ENCODE measurements at regions not wholly inside any gene's neighbourhood (a gene's known extent, or its start where the extent isn't known, plus 50 kb on each side); places are given as distances from the start of the nearest gene placed in this dataset.

GRCh38 chr11:80393210-80393609 lies 952.4 kb upstream of the TENM4 start:
- H3K27ac Mint-ChIP-seq, result no peak overlapping the region
- ChIA-PET POLR2A (no interaction called here), CTCF (no interaction called here)
- no peak overlapping the region for H3K4me3 Mint-ChIP-seq
- H3K9me3 Mint-ChIP-seq, result peaks cover 2% of the 10 kb centered on the region
- DNase-seq, result no peak
- H3K27me3 Mint-ChIP-seq, result no peaks in the 10 kb centered on the region
- no peaks in the 10 kb centered on the region for H3K36me3 Mint-ChIP-seq (ENCODE audit: low read depth)
- H3K4me1 Mint-ChIP-seq, result no peaks in the 10 kb centered on the region

DNA sequence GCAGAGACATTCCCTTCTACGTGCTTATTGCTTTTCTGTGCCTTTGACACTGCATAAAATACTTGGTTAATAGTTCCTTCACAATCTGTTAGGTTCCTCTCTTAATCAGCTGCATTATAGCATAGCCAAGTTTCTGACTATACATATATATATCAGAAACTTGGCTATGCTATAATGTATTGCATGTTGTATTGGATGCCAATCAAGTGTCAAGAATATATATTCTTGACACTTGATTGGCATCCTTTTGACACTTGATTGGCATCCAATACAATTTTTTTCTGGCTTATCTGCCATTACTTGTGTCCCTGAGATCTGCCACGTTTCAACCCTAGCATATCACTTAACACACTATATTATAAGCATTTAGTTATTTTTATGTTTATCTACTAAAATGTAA lies 949.7 kb upstream of the TENM4 start:
- Mint-ChIP-seq H3K4me3 (no peak overlapping the region), H3K9me3 (peaks cover 2% of the 10 kb centered on the region), H3K27me3 (no peaks in the 10 kb centered on the region), H3K27ac (no peak overlapping the region), H3K36me3 (ENCODE audit: low read depth) (no peaks in the 10 kb centered on the region), H3K4me1 (no peaks in the 10 kb centered on the region)
- no peak for DNase-seq
- ChIA-PET POLR2A (no interaction called here), CTCF (no interaction called here)

DNA sequence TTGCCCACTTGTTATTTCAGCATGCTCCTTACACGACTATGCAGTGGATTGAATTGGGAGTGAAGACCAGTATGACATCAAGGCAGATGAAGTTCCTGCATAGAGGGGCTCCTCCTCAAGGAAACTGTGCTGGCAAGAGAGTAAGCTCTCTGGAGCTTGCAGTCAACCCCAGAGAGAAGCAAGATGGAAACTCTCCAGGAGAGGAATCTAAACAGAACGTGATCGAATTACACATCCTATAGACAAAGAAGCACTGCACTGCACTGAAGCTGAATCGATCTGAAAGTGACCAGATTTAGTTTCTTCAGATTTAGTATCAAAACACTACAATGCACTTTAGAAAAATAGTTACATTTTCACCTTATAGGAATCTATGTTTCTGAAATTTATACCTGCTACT lies 947.7 kb upstream of the TENM4 start:
- no peaks in the 10 kb centered on the region for H3K4me1 Mint-ChIP-seq
- no peaks in the 10 kb centered on the region for H3K36me3 Mint-ChIP-seq (ENCODE audit: low read depth)
- POLR2A ChIA-PET, result no interaction called here
- DNase-seq, result no peak
- no peak overlapping the region for H3K4me3 Mint-ChIP-seq
- no peaks in the 10 kb centered on the region for H3K27me3 Mint-ChIP-seq
- H3K9me3 Mint-ChIP-seq, result no peaks in the 10 kb centered on the region
- CTCF ChIA-PET, result no interaction called here
- no peak overlapping the region for H3K27ac Mint-ChIP-seq

- Mint-ChIP-seq H3K27ac (no peak overlapping the region), H3K4me3 (no peak overlapping the region), H3K27me3 (no peaks in the 10 kb centered on the region), H3K9me3 (no peaks in the 10 kb centered on the region), H3K36me3 (ENCODE audit: low read depth) (no peaks in the 10 kb centered on the region), H3K4me1 (no peaks in the 10 kb centered on the region)
- POLR2A ChIA-PET, result no interaction called here
- no peak for DNase-seq
- CTCF ChIA-PET, result no interaction called here
Observed at GRCh38 chr11:80388130-80388529, 947.3 kb upstream of the TENM4 start.

DNA sequence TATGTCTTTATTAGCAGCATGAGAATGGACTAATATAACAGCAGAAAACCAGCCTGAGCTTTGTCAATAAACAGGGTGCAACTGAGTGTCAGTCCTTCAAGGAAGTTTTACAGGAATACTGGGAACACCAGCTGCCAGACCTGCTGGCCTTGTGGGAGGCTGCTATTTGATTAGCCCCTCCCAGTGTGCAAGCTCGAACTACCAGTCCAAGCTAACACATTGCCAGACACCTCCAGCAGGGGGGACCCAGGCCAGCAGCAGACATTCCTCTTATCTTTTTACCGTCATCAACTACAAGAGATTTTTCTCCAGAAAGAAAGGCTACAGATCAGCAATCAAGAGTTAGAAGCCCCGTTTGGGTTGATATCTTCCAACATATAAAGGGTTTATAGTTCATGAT lies 942.8 kb upstream of the TENM4 start:
- Mint-ChIP-seq H3K9me3 (no peaks in the 10 kb centered on the region), H3K4me1 (no peaks in the 10 kb centered on the region), H3K27ac (no peak overlapping the region), H3K36me3 (ENCODE audit: low read depth) (no peaks in the 10 kb centered on the region), H3K4me3 (no peak overlapping the region), H3K27me3 (no peaks in the 10 kb centered on the region)
- POLR2A ChIA-PET, result no interaction called here
- CTCF ChIA-PET, result no interaction called here
- DNase-seq, result no peak

GRCh38 chr11:80379620-80380278 lies 938.9 kb upstream of the TENM4 start:
- Mint-ChIP-seq H3K36me3 (ENCODE audit: low read depth) (no peaks in the 10 kb centered on the region), H3K9me3 (no peaks in the 10 kb centered on the region), H3K4me3 (no peak overlapping the region), H3K4me1 (no peaks in the 10 kb centered on the region), H3K27ac (no peak overlapping the region), H3K27me3 (no peaks in the 10 kb centered on the region)
- DNase-seq, result no peak
- ChIA-PET CTCF (no interaction called here), POLR2A (no interaction called here)

- ChIA-PET POLR2A (no interaction called here), CTCF (no interaction called here)
- Mint-ChIP-seq H3K4me3 (no peak overlapping the region), H3K36me3 (ENCODE audit: low read depth) (no peaks in the 10 kb centered on the region), H3K9me3 (peaks cover 2% of the 10 kb centered on the region), H3K27me3 (no peaks in the 10 kb centered on the region), H3K27ac (no peak overlapping the region), H3K4me1 (no peaks in the 10 kb centered on the region)
- DNase-seq, result no peak
Observed at GRCh38 chr11:80371931-80372330, 931.1 kb upstream of the TENM4 start.

DNA sequence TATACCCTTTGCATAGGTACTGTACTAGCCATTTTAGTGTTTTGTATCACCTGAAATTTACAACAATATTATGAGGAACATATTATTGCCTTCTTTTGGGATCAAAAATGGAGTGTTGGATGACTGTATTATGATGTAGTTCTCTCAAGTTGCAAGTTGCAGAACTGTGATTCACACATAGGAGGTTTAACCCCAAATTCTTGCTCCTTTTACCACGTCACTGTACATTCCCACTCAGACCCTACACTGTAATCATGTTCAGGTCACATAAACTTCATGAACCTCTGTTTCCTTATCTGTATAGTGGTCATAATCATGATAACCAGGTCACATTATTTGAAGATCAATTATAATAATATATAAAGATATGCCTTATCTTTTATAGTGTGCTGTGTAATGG lies 925.1 kb upstream of the TENM4 start:
- CTCF ChIA-PET, result no interaction called here
- Mint-ChIP-seq H3K4me1 (no peaks in the 10 kb centered on the region), H3K4me3 (no peak overlapping the region)

DNA sequence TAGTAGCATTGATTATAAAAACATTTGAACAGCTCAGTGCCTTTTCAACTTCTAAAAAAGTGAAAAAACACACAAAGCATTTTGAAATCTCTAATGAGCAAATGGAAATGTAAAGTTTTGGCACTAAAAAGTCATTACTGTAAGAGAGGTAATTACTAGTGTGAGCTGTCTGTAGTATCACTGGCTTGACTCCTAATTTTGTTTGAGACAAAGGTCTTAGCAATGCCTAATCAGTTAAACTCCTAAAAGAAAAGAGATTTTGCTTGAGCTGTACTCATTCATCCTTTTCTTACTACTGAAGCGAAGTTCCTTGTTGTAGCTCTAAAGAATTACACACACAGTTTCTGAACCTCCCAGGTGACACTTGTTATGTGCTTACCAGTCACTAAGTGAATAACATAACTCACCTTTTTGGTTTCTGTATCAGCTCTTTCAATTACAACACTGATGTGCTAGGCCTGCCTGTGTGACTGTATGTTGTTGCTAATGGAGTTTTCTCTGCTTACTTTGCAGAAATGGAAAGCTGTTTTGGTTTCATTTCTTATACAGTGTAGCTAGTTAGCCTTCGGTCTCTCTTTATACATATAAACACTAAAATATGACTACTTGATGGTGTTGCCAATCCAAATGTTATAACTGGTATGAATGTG lies 924.4 kb upstream of the TENM4 start:
- ChIA-PET CTCF (no interaction called here), POLR2A (no interaction called here)
- Mint-ChIP-seq H3K4me1 (no peaks in the 10 kb centered on the region), H3K27ac (no peak overlapping the region), H3K27me3 (no peaks in the 10 kb centered on the region), H3K4me3 (no peak overlapping the region), H3K36me3 (ENCODE audit: low read depth) (no peaks in the 10 kb centered on the region), H3K9me3 (peaks cover 2% of the 10 kb centered on the region)
- DNase-seq, result no peak

More for the DNA sequence above, 925.1 kb upstream of the TENM4 start:
- POLR2A ChIA-PET, result no interaction called here
- H3K36me3 Mint-ChIP-seq (ENCODE audit: low read depth), result no peaks in the 10 kb centered on the region
- H3K9me3 Mint-ChIP-seq, result peaks cover 2% of the 10 kb centered on the region
- no peak for DNase-seq
- H3K27ac Mint-ChIP-seq, result no peak overlapping the region
- H3K27me3 Mint-ChIP-seq, result no peaks in the 10 kb centered on the region

DNA sequence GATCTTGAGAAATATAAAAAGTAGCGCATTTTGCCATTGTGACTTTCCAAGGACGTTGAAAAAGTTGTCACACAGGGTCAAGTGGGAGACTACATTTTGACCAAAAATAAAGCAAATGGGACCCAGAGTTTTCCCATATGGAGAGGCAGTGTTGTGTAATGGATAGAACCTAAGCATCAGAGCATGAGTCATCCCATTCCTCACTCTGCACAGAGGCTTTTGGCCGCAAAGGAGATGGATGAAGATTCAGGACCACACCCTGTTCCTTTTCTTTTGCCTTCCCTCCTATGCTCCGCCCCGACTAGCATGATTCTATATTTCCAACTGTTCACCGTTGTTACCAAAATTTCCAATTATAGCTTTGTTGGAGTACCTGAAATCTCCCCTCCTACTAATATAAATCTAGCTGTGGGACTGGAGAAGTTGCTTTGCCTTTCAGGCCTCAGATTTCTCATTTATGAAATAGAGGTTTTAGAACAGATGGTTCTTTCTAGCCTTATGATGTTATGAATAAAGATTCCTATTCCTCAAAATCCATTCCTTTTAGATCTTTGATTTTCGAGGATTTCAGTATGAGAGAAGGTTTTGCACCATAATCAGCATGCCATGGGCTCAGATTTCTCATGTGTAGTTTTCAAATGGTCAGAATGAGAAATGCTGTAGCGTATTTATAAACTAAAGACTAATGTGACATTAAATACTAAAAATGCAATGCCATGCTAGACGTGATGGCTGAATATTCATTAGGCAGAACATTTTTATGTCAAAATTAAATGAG lies 921.9 kb upstream of the TENM4 start:
- no peaks in the 10 kb centered on the region for H3K4me1 Mint-ChIP-seq
- H3K27ac Mint-ChIP-seq, result no peak overlapping the region
- no peak for DNase-seq
- CTCF ChIA-PET, result no interaction called here
- no peak overlapping the region for H3K4me3 Mint-ChIP-seq
- no peaks in the 10 kb centered on the region for H3K36me3 Mint-ChIP-seq (ENCODE audit: low read depth)
- no peaks in the 10 kb centered on the region for H3K9me3 Mint-ChIP-seq
- POLR2A ChIA-PET, result no interaction called here
- no peaks in the 10 kb centered on the region for H3K27me3 Mint-ChIP-seq

- ChIA-PET CTCF (no interaction called here), POLR2A (no interaction called here)
- no peak for DNase-seq
- no peaks in the 10 kb centered on the region for H3K27me3 Mint-ChIP-seq
- no peaks in the 10 kb centered on the region for H3K4me1 Mint-ChIP-seq
- no peaks in the 10 kb centered on the region for H3K9me3 Mint-ChIP-seq
- H3K4me3 Mint-ChIP-seq, result no peak overlapping the region
- no peaks in the 10 kb centered on the region for H3K36me3 Mint-ChIP-seq (ENCODE audit: low read depth)
- no peak overlapping the region for H3K27ac Mint-ChIP-seq
Observed at GRCh38 chr11:80355251-80355650, 914.4 kb upstream of the TENM4 start.

GRCh38 chr11:80350541-80350940 lies 909.7 kb upstream of the TENM4 start:
- CTCF ChIA-PET, result interaction anchor here (0.6 kb wide), 1 partner anchor 1591 kb away, joined by 3 read pairs; no protein-coding TSS in a partner anchor
- no peaks in the 10 kb centered on the region for H3K4me1 Mint-ChIP-seq
- no peak for DNase-seq
- H3K27me3 Mint-ChIP-seq, result no peaks in the 10 kb centered on the region
- no peaks in the 10 kb centered on the region for H3K36me3 Mint-ChIP-seq (ENCODE audit: low read depth)
- POLR2A ChIA-PET, result interaction anchor here (0.7 kb wide), 1 partner anchor 112 kb away, joined by 9 read pairs; no protein-coding TSS in a partner anchor
- H3K4me3 Mint-ChIP-seq, result no peak overlapping the region
- no peaks in the 10 kb centered on the region for H3K9me3 Mint-ChIP-seq
- no peak overlapping the region for H3K27ac Mint-ChIP-seq

GRCh38 chr11:80349997-80350396 lies 909.2 kb upstream of the TENM4 start:
- CTCF ChIA-PET, result no interaction called here
- no peak for DNase-seq
- Mint-ChIP-seq H3K27me3 (no peaks in the 10 kb centered on the region), H3K27ac (no peak overlapping the region), H3K4me3 (no peak overlapping the region), H3K4me1 (no peaks in the 10 kb centered on the region), H3K36me3 (ENCODE audit: low read depth) (no peaks in the 10 kb centered on the region), H3K9me3 (no peaks in the 10 kb centered on the region)
- POLR2A ChIA-PET, result no interaction called here

Data from activated CD4-positive, alpha-beta T cell treated with anti-CD3 and anti-CD28 coated beads, Interleukin-2, amount 10 ng/mL, durations not matched to agents 7 days and 5 days (primary cell).